ENCODE measurements at regions not wholly inside any gene's neighbourhood (a gene's known extent, or its start where the extent isn't known, plus 50 kb on each side); places are given as distances from the start of the nearest gene placed in this dataset.

GRCh38 chr3:150055332-150055731, 84.6 kb upstream of the PFN2 start (continued):
- no peak for TF ChIP-seq HDAC6 (IDR thresholded peaks at IDR 0.05; ENCODE audit: low read depth, low read length)
